Vagina (tissue), 2 donors: ENCODE measurements at regions not wholly inside any gene's neighbourhood (a gene's known extent, or its start where the extent isn't known, plus 50 kb on each side); places are given as distances from the start of the nearest gene placed in this dataset.

ENCODE experiments used
- DNase-seq, 2 donors: peaks; one replicate each; pipeline ENCODE4 v3.0.0-alpha.2; 2017; ENCODE audit errors: extremely low spot score in 2 of 2
- H3K27ac ChIP-seq: fragments of 200-600 bp; sonication (generic); one replicate; pipeline ENCODE4 v1.5.1; 2019
- H3K27me3 ChIP-seq: fragments of 200-600 bp; sonication (generic); one replicate; pipeline ENCODE4 v1.5.1; 2019
- H3K36me3 ChIP-seq, 2 donors: fragments of 200-600 bp; sonication (generic); one replicate each; pipeline ENCODE4 v1.5.1; 2017 to 2019
- H3K4me1 ChIP-seq: fragments of 200-600 bp; sonication (generic); one replicate; pipeline ENCODE4 v1.5.1; 2019
- H3K4me3 ChIP-seq, 2 donors: fragments of 200-600 bp; sonication (generic); 1 replicate in 1 of 2; 2 replicates in 1 of 2; pipeline ENCODE4 v1.5.1; 2016 to 2019
- H3K9me3 ChIP-seq: fragments of 200-600 bp; sonication (generic); one replicate; pipeline ENCODE4 v1.5.1; 2019
- CTCF ChIP-seq, 3 experiments: fragments of 450-650 bp in 2 of 3; fragments of 200-600 bp in 1 of 3; sonication (generic) in 1 of 3; IDR thresholded peaks; one replicate each; pipeline ENCODE4 v1.5.1; 2017 to 2019; ENCODE audit warnings: antibody characterized with exemption in 3 of 3, mild to moderate bottlenecking in 2 of 3, moderate library complexity in 2 of 3
- POLR2A ChIP-seq, 2 donors: fragments of 450-650 bp; IDR thresholded peaks; one replicate each; pipeline ENCODE4 v1.6.1; 2017; ENCODE audit warnings: antibody characterized with exemption in 2 of 2, mild to moderate bottlenecking in 2 of 2, moderate library complexity in 2 of 2
- POLR2AphosphoS5 ChIP-seq, 2 donors: sonication (generic); formaldehyde crosslinking; IDR thresholded peaks; one replicate each; pipeline ENCODE4 v1.9.0; 2017; ENCODE audit warnings: antibody characterized with exemption in 2 of 2, mild to moderate bottlenecking in 2 of 2, low read depth in 1 of 2; ENCODE audit not compliant: insufficient read depth in 1 of 2
- intact Hi-C: fragments of 100-400 bp; cut with DNase I; formaldehyde crosslinking; loops from one replicate; pipeline ENCODE4 v1.15.1; 2023

- Histone ChIP-seq H3K4me3 (no peak overlapping the region), H3K9me3 (no peaks in the 10 kb centered on the region), H3K36me3 (no peaks in the 10 kb centered on the region), H3K4me1 (peaks cover 39% of the 10 kb centered on the region), H3K27me3 (no peaks in the 10 kb centered on the region), H3K27ac (no peak overlapping the region)
- TF ChIP-seq CTCF (IDR thresholded peaks at IDR 0.05) (no peak), POLR2A (IDR thresholded peaks at IDR 0.05) (no peak), POLR2AphosphoS5 (IDR thresholded peaks at IDR 0.05; ENCODE audit: insufficient read depth in 1 of 2, low read depth in 1 of 2) (no peak)
- intact Hi-C loops, result loop anchor here (10.0 kb wide), 1 partner anchor 121 kb away; no protein-coding TSS in a partner anchor
- DNase-seq, result no peak
Measured at GRCh38 chr9:89996116-89996515, 391.3 kb downstream of the GADD45G start.

- Histone ChIP-seq H3K27me3 (no peaks in the 10 kb centered on the region), H3K27ac (no peak overlapping the region), H3K9me3 (no peaks in the 10 kb centered on the region), H3K4me1 (peaks cover 42% of the 10 kb centered on the region), H3K36me3 (no peaks in the 10 kb centered on the region), H3K4me3 (no peak overlapping the region)
- DNase-seq, result no peak
- TF ChIP-seq POLR2AphosphoS5 (IDR thresholded peaks at IDR 0.05; ENCODE audit: insufficient read depth in 1 of 2, low read depth in 1 of 2) (no peak), POLR2A (IDR thresholded peaks at IDR 0.05) (no peak), CTCF (IDR thresholded peaks at IDR 0.05) (no peak)
- intact Hi-C loops, result loop anchor here (10.0 kb wide), 1 partner anchor 122 kb away; no protein-coding TSS in a partner anchor
Measured at GRCh38 chr9:89996773-89997172, 392.0 kb downstream of the GADD45G start.

- Histone ChIP-seq H3K4me3 (no peak overlapping the region), H3K9me3 (no peaks in the 10 kb centered on the region), H3K36me3 (no peaks in the 10 kb centered on the region), H3K27me3 (no peaks in the 10 kb centered on the region), H3K4me1 (peaks cover 61% of the 10 kb centered on the region), H3K27ac (no peak overlapping the region)
- intact Hi-C loops, result loop anchor here (10.0 kb wide), 1 partner anchor 124 kb away; no protein-coding TSS in a partner anchor
- no peak for DNase-seq
- no peak for TF ChIP-seq POLR2A (IDR thresholded peaks at IDR 0.05)
- no peak for TF ChIP-seq CTCF (IDR thresholded peaks at IDR 0.05)
- TF ChIP-seq POLR2AphosphoS5 (IDR thresholded peaks at IDR 0.05; ENCODE audit: insufficient read depth in 1 of 2, low read depth in 1 of 2), result no peak
Measured at GRCh38 chr9:89998633-89999032, 393.8 kb downstream of the GADD45G start.

- Histone ChIP-seq H3K27me3 (no peaks in the 10 kb centered on the region), H3K4me1 (peaks cover 61% of the 10 kb centered on the region), H3K27ac (peak overlapping the region; percentile 90), H3K36me3 (no peaks in the 10 kb centered on the region), H3K4me3 (no peak overlapping the region), H3K9me3 (no peaks in the 10 kb centered on the region)
- intact Hi-C loops, result loop anchor here (10.0 kb wide), 1 partner anchor 124 kb away; no protein-coding TSS in a partner anchor
- TF ChIP-seq CTCF (IDR thresholded peaks at IDR 0.05) (no peak), POLR2A (IDR thresholded peaks at IDR 0.05) (no peak), POLR2AphosphoS5 (IDR thresholded peaks at IDR 0.05; ENCODE audit: insufficient read depth in 1 of 2, low read depth in 1 of 2) (no peak)
- peak in 1 of 2 donors; percentile 91 for DNase-seq
Measured at GRCh38 chr9:89999176-89999533, 394.3 kb downstream of the GADD45G start.

- H3K36me3 ChIP-seq, result no peaks in the 10 kb centered on the region
- TF ChIP-seq POLR2AphosphoS5 (IDR thresholded peaks at IDR 0.05; ENCODE audit: insufficient read depth in 1 of 2, low read depth in 1 of 2) (peak; percentile 33 to 70), POLR2A (IDR thresholded peaks at IDR 0.05) (no peak), CTCF (IDR thresholded peaks at IDR 0.05) (no peak)
- peak in 1 of 2 donors; percentile 95 for DNase-seq
- peaks cover 60% of the 10 kb centered on the region for H3K4me1 ChIP-seq
- intact Hi-C loops, result loop anchor here (10.0 kb wide), 2 partner anchors 125 to 395 kb away; partner anchors contain the start of gene GADD45G
- no peaks in the 10 kb centered on the region for H3K27me3 ChIP-seq
- H3K27ac ChIP-seq, result peak overlapping the region; percentile 90
- H3K9me3 ChIP-seq, result no peaks in the 10 kb centered on the region
- peak overlapping the region; percentile 26 to 34 for H3K4me3 ChIP-seq
Measured at GRCh38 chr9:89999534-90000370, 394.9 kb downstream of the GADD45G start.
